ENCODE measurements at regions not wholly inside any gene's neighbourhood (a gene's known extent, or its start where the extent isn't known, plus 50 kb on each side); places are given as distances from the start of the nearest gene placed in this dataset.
"Not testable (repeated sequence)": the region's sequence is repeated elsewhere in the genome, so short reads cannot be mapped to it uniquely, and the experiment has no call there.

GRCh38 chr6:145090801-145091585 lies 644.3 kb downstream of the EPM2A start:
- CTCF ChIA-PET = no interaction called here
- no peaks in the 10 kb centered on the region for H3K36me3 Mint-ChIP-seq
- POLR2A ChIA-PET = no interaction called here
- no peak overlapping the region for H3K4me3 Mint-ChIP-seq
- intact Hi-C loops (cut with micrococcal nuclease) = no loop called here
- no peak overlapping the region for H3K27ac Mint-ChIP-seq
- no peaks in the 10 kb centered on the region for H3K9me3 Mint-ChIP-seq
- no peaks in the 10 kb centered on the region for H3K4me1 Mint-ChIP-seq (ENCODE audit: low read depth)
- peaks cover 4% of the 10 kb centered on the region for H3K27me3 Mint-ChIP-seq
- DNase-seq = no peak

DNA sequence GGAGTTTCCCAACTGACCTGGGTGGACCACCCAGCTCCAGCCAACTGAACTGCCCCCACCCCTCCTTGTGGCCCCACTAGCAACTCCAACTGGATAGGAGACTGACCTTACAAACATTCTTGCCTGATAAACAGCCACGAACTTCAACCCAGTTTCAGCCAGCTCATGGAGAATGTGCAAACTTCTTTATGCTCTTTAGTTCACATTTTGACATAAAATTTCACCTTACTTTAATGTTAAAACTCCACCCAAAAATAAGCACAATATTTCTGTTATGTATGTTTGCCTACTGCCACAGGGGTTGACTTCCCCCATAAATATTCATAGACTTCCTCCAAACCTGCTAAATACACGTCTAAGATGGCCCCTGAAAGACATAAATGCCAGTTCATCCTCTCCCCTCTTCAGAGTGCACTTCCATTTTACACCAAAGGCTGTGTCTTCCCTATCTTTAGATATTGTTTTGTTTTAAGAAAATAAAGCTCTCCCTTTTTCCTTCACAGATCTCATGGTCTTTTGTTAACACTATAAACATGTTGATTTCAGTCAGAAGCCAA lies 643.7 kb downstream of the EPM2A start:
- intact Hi-C loops (cut with micrococcal nuclease) = no loop called here
- ChIA-PET CTCF (no interaction called here), POLR2A (no interaction called here)
- Mint-ChIP-seq H3K9me3 (no peaks in the 10 kb centered on the region), H3K27me3 (peaks cover 4% of the 10 kb centered on the region), H3K36me3 (no peaks in the 10 kb centered on the region), H3K27ac (no peak overlapping the region), H3K4me1 (ENCODE audit: low read depth) (no peaks in the 10 kb centered on the region), H3K4me3 (no peak overlapping the region)
- DNase-seq = no peak

DNA sequence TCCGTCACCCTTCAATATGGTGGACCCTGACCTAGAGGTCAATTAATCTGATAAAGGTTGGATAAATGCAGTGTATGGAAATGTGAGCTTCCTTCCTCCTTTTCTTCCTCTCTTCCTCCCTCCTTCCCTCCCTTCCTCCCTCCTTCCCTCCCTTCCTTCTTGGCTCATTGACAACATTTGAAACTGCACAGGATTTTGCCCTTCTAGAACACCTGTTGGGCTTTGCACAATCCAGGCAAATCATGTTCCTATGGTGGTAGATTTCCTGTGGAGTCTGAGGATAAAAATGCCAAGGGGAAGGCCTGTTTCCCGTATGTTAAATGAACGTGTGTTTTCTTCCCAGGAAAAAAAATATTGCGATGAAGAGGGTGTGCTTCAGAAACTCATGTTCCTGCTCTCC lies 642.8 kb downstream of the EPM2A start:
- POLR2A ChIA-PET = no interaction called here
- Mint-ChIP-seq H3K4me1 (ENCODE audit: low read depth) (no peaks in the 10 kb centered on the region), H3K9me3 (peaks cover 6% of the 10 kb centered on the region), H3K4me3 (no peak overlapping the region), H3K27me3 (peaks cover 4% of the 10 kb centered on the region), H3K27ac (no peak overlapping the region), H3K36me3 (no peaks in the 10 kb centered on the region)
- no peak for DNase-seq
- CTCF ChIA-PET = no interaction called here
- intact Hi-C loops (cut with micrococcal nuclease) = no loop called here

GRCh38 chr6:145093226-145093625 lies 642.1 kb downstream of the EPM2A start:
- DNase-seq = no peak
- H3K9me3 Mint-ChIP-seq = peaks cover 11% of the 10 kb centered on the region
- no peak overlapping the region for H3K27ac Mint-ChIP-seq
- ChIA-PET POLR2A (no interaction called here), CTCF (no interaction called here)
- H3K27me3 Mint-ChIP-seq = peaks cover 4% of the 10 kb centered on the region
- no peak overlapping the region for H3K4me3 Mint-ChIP-seq
- intact Hi-C loops (cut with micrococcal nuclease) = no loop called here
- no peaks in the 10 kb centered on the region for H3K36me3 Mint-ChIP-seq
- no peaks in the 10 kb centered on the region for H3K4me1 Mint-ChIP-seq (ENCODE audit: low read depth)

- Mint-ChIP-seq H3K4me1 (ENCODE audit: low read depth) (no peaks in the 10 kb centered on the region), H3K9me3 (peaks cover 19% of the 10 kb centered on the region), H3K27me3 (peaks cover 2% of the 10 kb centered on the region), H3K27ac (no peak overlapping the region), H3K36me3 (no peaks in the 10 kb centered on the region), H3K4me3 (no peak overlapping the region)
- ChIA-PET POLR2A (no interaction called here), CTCF (no interaction called here)
- DNase-seq = no peak
- intact Hi-C loops (cut with micrococcal nuclease) = no loop called here
Measured at GRCh38 chr6:145096846-145097245, 638.5 kb downstream of the EPM2A start.

DNA sequence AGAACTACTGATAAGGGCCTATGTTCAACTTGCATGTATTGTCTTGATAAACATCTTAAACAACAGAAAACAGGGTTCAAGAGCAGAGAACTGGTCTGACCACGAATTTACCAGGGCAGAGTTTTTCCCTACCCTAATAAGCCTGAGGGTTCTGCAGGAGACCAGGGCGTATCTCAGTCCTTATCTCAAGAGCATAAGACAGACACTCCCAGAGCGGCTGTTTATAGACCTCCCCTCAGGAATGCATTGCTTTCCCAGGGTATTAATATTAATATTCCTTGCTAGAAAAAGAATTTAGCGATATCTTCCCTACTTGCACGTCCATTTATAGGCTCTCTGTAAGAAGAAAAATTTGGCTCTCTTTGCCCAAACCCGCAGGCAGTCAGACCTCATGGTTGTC lies 637.2 kb downstream of the EPM2A start:
- H3K27ac Mint-ChIP-seq; H3K4me3 Mint-ChIP-seq; CTCF ChIA-PET; intact Hi-C loops (cut with micrococcal nuclease); POLR2A ChIA-PET; H3K36me3 Mint-ChIP-seq; H3K4me1 Mint-ChIP-seq (ENCODE audit: low read depth); H3K27me3 Mint-ChIP-seq; DNase-seq: not testable (repeated sequence)
- H3K9me3 Mint-ChIP-seq = peaks cover 19% of the 10 kb centered on the region

DNA sequence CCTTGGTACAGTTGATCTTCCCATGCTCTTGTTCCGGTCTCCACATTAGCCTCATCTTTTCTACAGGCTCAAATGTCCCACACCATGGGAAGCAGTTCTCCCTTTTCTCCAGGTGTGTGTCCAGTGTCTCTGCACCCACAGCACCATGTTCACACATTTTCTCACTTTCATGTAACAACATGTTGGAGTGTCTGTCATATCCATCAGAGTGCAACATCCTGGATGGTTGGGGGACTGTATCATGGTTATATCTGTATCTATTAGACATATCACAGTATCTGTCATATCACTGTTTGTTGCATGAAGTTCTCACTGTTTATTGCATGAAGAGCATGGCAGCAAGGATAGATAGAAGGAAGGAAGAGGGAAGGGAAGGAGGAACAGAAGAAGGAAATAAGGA lies 635.6 kb downstream of the EPM2A start:
- no peak overlapping the region for H3K4me3 Mint-ChIP-seq
- no peak for DNase-seq
- H3K27ac Mint-ChIP-seq = no peak overlapping the region
- peaks cover 19% of the 10 kb centered on the region for H3K9me3 Mint-ChIP-seq
- no peaks in the 10 kb centered on the region for H3K4me1 Mint-ChIP-seq (ENCODE audit: low read depth)
- intact Hi-C loops (cut with micrococcal nuclease) = no loop called here
- ChIA-PET POLR2A (no interaction called here), CTCF (no interaction called here)
- no peaks in the 10 kb centered on the region for H3K36me3 Mint-ChIP-seq
- H3K27me3 Mint-ChIP-seq = peaks cover 2% of the 10 kb centered on the region

GRCh38 chr6:145110109-145110508 lies 625.2 kb downstream of the EPM2A start:
- no peak overlapping the region for H3K27ac Mint-ChIP-seq
- POLR2A ChIA-PET = no interaction called here
- intact Hi-C loops (cut with micrococcal nuclease) = no loop called here
- no peaks in the 10 kb centered on the region for H3K9me3 Mint-ChIP-seq
- CTCF ChIA-PET = no interaction called here
- H3K36me3 Mint-ChIP-seq = no peaks in the 10 kb centered on the region
- DNase-seq = no peak
- H3K4me1 Mint-ChIP-seq (ENCODE audit: low read depth) = no peaks in the 10 kb centered on the region
- peaks cover 5% of the 10 kb centered on the region for H3K27me3 Mint-ChIP-seq
- no peak overlapping the region for H3K4me3 Mint-ChIP-seq

DNA sequence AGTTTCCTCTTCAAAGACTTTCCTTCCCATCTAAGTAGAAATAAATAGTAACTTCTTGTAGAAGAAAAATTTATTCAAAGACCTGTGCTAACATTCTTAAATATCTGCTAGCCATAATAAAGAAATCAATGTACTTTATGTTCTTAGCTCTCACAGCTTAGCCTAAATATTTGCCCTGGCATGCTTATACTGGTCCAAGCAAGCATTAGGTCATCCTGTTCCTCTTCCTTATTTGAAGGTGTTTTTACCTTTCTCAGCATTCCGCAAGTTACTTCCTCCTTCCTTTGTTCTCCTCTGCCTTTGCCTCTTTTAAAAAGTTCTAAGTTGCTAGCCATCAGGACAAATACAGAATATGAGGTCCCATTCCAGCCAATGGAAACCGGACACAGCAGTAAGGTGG lies 623.9 kb downstream of the EPM2A start:
- H3K9me3 Mint-ChIP-seq; DNase-seq; H3K4me3 Mint-ChIP-seq; intact Hi-C loops (cut with micrococcal nuclease); H3K4me1 Mint-ChIP-seq (ENCODE audit: low read depth); H3K27ac Mint-ChIP-seq; H3K36me3 Mint-ChIP-seq; CTCF ChIA-PET; H3K27me3 Mint-ChIP-seq; POLR2A ChIA-PET: not testable (repeated sequence)

GRCh38 chr6:145112711-145113148 lies 622.6 kb downstream of the EPM2A start:
- H3K4me1 Mint-ChIP-seq (ENCODE audit: low read depth) = no peaks in the 10 kb centered on the region

GRCh38 chr6:145115638-145116037 lies 619.7 kb downstream of the EPM2A start:
- no peak overlapping the region for H3K27ac Mint-ChIP-seq
- CTCF ChIA-PET = no interaction called here
- no peaks in the 10 kb centered on the region for H3K4me1 Mint-ChIP-seq (ENCODE audit: low read depth)
- no peak for DNase-seq
- H3K9me3 Mint-ChIP-seq = no peaks in the 10 kb centered on the region
- POLR2A ChIA-PET = no interaction called here
- intact Hi-C loops (cut with micrococcal nuclease) = no loop called here
- H3K36me3 Mint-ChIP-seq = no peaks in the 10 kb centered on the region
- H3K27me3 Mint-ChIP-seq = peaks cover 7% of the 10 kb centered on the region
- H3K4me3 Mint-ChIP-seq = no peak overlapping the region

More at GRCh38 chr6:145112711-145113148, 622.6 kb downstream of the EPM2A start:
- Mint-ChIP-seq H3K4me3 (no peak overlapping the region), H3K9me3 (no peaks in the 10 kb centered on the region), H3K36me3 (no peaks in the 10 kb centered on the region), H3K27ac (no peak overlapping the region), H3K27me3 (peaks cover 7% of the 10 kb centered on the region)
- POLR2A ChIA-PET = no interaction called here
- CTCF ChIA-PET = no interaction called here
- intact Hi-C loops (cut with micrococcal nuclease) = no loop called here
- no peak for DNase-seq

DNA sequence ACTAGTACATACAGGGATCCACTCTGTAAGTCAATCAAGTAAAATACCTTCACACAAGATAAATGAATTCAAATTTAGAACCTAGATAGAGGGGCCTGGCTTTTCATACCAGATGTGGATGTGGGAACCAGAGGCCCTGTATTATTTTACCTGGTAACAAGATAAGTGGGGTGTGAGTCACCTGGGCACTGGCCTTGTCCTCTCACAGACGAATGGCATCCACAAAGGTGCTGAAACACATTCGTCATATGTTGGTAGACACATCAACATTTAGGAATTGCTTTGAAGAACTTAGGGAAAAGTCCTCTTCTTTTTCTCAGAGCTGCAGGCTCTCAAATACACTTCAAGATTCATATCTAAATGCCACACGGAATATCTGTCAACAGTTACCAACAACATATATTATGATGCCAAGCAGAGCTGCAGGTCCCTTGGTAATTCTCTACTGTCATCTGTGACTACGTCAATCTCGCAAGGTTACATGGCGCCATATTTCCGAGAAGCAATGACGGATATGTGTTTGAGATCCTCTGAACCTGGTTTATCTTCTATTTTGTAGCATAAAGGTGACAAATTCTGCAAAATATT lies 618.6 kb downstream of the EPM2A start:
- CTCF ChIA-PET = no interaction called here
- no peak for DNase-seq
- H3K36me3 Mint-ChIP-seq = no peaks in the 10 kb centered on the region
- no peaks in the 10 kb centered on the region for H3K4me1 Mint-ChIP-seq (ENCODE audit: low read depth)
- no peak overlapping the region for H3K4me3 Mint-ChIP-seq
- POLR2A ChIA-PET = no interaction called here
- H3K27ac Mint-ChIP-seq = no peak overlapping the region
- peaks cover 5% of the 10 kb centered on the region for H3K27me3 Mint-ChIP-seq
- H3K9me3 Mint-ChIP-seq = no peaks in the 10 kb centered on the region
- intact Hi-C loops (cut with micrococcal nuclease) = no loop called here

- no peak overlapping the region for H3K4me3 Mint-ChIP-seq
- ChIA-PET CTCF (no interaction called here), POLR2A (no interaction called here)
- H3K27ac Mint-ChIP-seq = no peak overlapping the region
- no peaks in the 10 kb centered on the region for H3K36me3 Mint-ChIP-seq
- H3K4me1 Mint-ChIP-seq (ENCODE audit: low read depth) = no peaks in the 10 kb centered on the region
- H3K9me3 Mint-ChIP-seq = no peaks in the 10 kb centered on the region
- H3K27me3 Mint-ChIP-seq = peaks cover 3% of the 10 kb centered on the region
- DNase-seq = no peak
- intact Hi-C loops (cut with micrococcal nuclease) = no loop called here
Measured at GRCh38 chr6:145118224-145118623, 617.1 kb downstream of the EPM2A start.

Data from activated CD4-positive, alpha-beta memory T cell treated with anti-CD3 and anti-CD28 coated beads for 36 hours (primary cell).